ENCODE measurements at regions not wholly inside any gene's neighbourhood (a gene's known extent, or its start where the extent isn't known, plus 50 kb on each side); places are given as distances from the start of the nearest gene placed in this dataset.
"Not testable (repeated sequence)": the region's sequence is repeated elsewhere in the genome, so short reads cannot be mapped to it uniquely, and the experiment has no call there.

GRCh38 chr10:16117305-16117695 lies 257.0 kb upstream of the MINDY3 start:
- no peak for DNase-seq

- no peak for DNase-seq
Observed at GRCh38 chr10:16119445-16119844, 259.1 kb upstream of the MINDY3 start.

- no peak for DNase-seq
Observed at GRCh38 chr10:16120563-16120962, 260.3 kb upstream of the MINDY3 start.

- no peak for DNase-seq
Observed at GRCh38 chr10:16141499-16141898, 281.2 kb upstream of the MINDY3 start.

- no peak for DNase-seq
Observed at GRCh38 chr10:16146993-16147392, 286.7 kb upstream of the MINDY3 start.

- no peak for DNase-seq
Observed at GRCh38 chr10:16155834-16156233, 281.0 kb upstream of the PTER start.

- DNase-seq = no peak
Observed at GRCh38 chr10:16156681-16157080, 280.1 kb upstream of the PTER start.

- not testable (repeated sequence) for DNase-seq
Observed at GRCh38 chr10:16165067-16165466, 271.7 kb upstream of the PTER start.

GRCh38 chr10:16182144-16182543 lies 254.7 kb upstream of the PTER start:
- DNase-seq = no peak

GRCh38 chr10:16182688-16183087 lies 254.1 kb upstream of the PTER start:
- no peak for DNase-seq

- DNase-seq = no peak
Observed at GRCh38 chr10:16184096-16184597, 252.7 kb upstream of the PTER start.

GRCh38 chr10:16184906-16185305 lies 251.9 kb upstream of the PTER start:
- no peak for DNase-seq

- DNase-seq = no peak
Observed at GRCh38 chr10:16186564-16186963, 250.2 kb upstream of the PTER start.

GRCh38 chr10:16187161-16187560 lies 249.6 kb upstream of the PTER start:
- DNase-seq = no peak

GRCh38 chr10:16192337-16192736 lies 244.5 kb upstream of the PTER start:
- DNase-seq = no peak

- no peak for DNase-seq
Observed at GRCh38 chr10:16193241-16193640, 243.6 kb upstream of the PTER start.

- DNase-seq = no peak
Observed at GRCh38 chr10:16195178-16195769, 241.5 kb upstream of the PTER start.

- no peak for DNase-seq
Observed at GRCh38 chr10:16195894-16196293, 240.9 kb upstream of the PTER start.

- DNase-seq = no peak
Observed at GRCh38 chr10:16199216-16199615, 237.6 kb upstream of the PTER start.

- DNase-seq = not testable (repeated sequence)
Observed at GRCh38 chr10:16223618-16224017, 213.2 kb upstream of the PTER start.

GRCh38 chr10:16227674-16228073 lies 209.1 kb upstream of the PTER start:
- no peak for DNase-seq

GRCh38 chr10:16231176-16231575 lies 205.6 kb upstream of the PTER start:
- DNase-seq = no peak

- DNase-seq = no peak
Observed at GRCh38 chr10:16231734-16232435, 204.9 kb upstream of the PTER start.

GRCh38 chr10:16232441-16232840 lies 204.4 kb upstream of the PTER start:
- no peak for DNase-seq

- DNase-seq = no peak
Observed at GRCh38 chr10:16234916-16235315, 201.9 kb upstream of the PTER start.
